GM12864 (cell line): ENCODE measurements at regions not wholly inside any gene's neighbourhood (a gene's known extent, or its start where the extent isn't known, plus 50 kb on each side); places are given as distances from the start of the nearest gene placed in this dataset.

Experiments used
- DNase-seq: peaks from one replicate; pipeline ENCODE4 v3.0.0-alpha.2; 2011; ENCODE audit warnings: low read depth
- H3K4me3 ChIP-seq: 2 replicates; pipeline ENCODE4 v1.5.1; 2011; ENCODE audit warnings: mild to moderate bottlenecking, low read depth, low read length, control low read depth
- CTCF ChIP-seq: IDR thresholded peaks from 2 replicates; pipeline ENCODE4 v1.5.1; 2011; ENCODE audit warnings: low read depth, mild to moderate bottlenecking, moderate library complexity, low read length, control low read depth, inconsistent platforms; ENCODE audit errors: missing control alignments

- TF ChIP-seq CTCF = no peak
- no peak overlapping the region for H3K4me3 ChIP-seq
- DNase-seq = no peak
Measured at GRCh38 chr7:114851406-114852061, 70.4 kb upstream of the MDFIC start.

DNA sequence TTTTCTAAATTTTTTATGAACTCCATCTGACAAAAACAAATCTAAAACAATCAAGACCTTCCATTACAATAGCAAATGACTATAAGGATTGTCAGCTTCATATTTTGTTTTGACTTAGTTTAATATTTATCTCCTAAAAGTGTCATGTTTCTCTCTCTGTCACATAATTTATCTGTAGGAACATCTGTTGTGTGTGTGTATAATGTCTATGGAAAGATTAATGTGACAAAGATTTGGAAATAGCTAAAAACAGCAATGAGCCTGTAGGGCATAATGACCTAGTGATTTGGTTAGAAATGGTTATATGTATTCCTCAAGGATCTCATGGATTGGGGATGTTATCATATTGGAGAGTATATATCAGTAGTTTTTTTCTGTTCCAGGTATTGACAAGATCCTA, 69.6 kb upstream of the MDFIC start:
- TF ChIP-seq CTCF = no peak
- no peak for DNase-seq

GRCh38 chr7:114853189-114853588, 68.7 kb upstream of the MDFIC start:
- DNase-seq = no peak
- no peak for TF ChIP-seq CTCF
- H3K4me3 ChIP-seq = no peak overlapping the region

More for the DNA sequence above, 69.6 kb upstream of the MDFIC start:
- no peak overlapping the region for H3K4me3 ChIP-seq

GRCh38 chr7:114854369-114854768, 67.5 kb upstream of the MDFIC start:
- no peak for TF ChIP-seq CTCF
- no peak overlapping the region for H3K4me3 ChIP-seq
- no peak for DNase-seq

GRCh38 chr7:114856625-114857024, 65.3 kb upstream of the MDFIC start:
- no peak for DNase-seq
- no peak overlapping the region for H3K4me3 ChIP-seq
- no peak for TF ChIP-seq CTCF

DNA sequence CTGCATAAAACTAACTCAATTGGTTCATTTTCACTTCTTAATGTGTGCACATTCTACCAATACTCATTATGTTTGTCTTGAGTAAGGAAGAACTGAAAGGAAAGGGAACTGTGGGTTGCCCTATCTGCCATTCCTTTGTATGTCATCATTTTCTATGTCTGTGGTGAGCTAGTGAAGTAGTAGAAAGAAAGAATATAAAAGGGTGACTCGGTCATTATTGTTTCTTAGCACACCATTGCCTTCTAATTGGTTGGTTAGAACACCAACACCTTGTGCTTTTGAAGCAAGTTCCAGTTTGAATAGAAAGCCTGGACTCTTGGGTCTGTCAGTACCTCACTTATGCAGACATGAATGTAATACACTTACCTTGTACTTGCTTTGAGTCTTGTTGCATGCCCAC, 64.3 kb upstream of the MDFIC start:
- no peak for TF ChIP-seq CTCF
- H3K4me3 ChIP-seq = no peak overlapping the region
- DNase-seq = no peak

- no peak overlapping the region for H3K4me3 ChIP-seq
- TF ChIP-seq CTCF = no peak
- no peak for DNase-seq
Measured at GRCh38 chr7:114859477-114859876, 62.4 kb upstream of the MDFIC start.
